ENCODE measurements at regions not wholly inside any gene's neighbourhood (a gene's known extent, or its start where the extent isn't known, plus 50 kb on each side); places are given as distances from the start of the nearest gene placed in this dataset.

- no peak for DNase-seq (ENCODE audit: low read depth, low spot score)
- POLR2A ChIA-PET: no interaction called here
- Histone ChIP-seq H3K4me3 (ENCODE audit: low read depth, low read length) (no peak overlapping the region), H3K27ac (ENCODE audit: low read depth, low read length) (no peak overlapping the region), H3K27me3 (ENCODE audit: control insufficient read depth, insufficient read depth, low read length) (no peaks in the 10 kb centered on the region), H3K9me3 (ENCODE audit: control insufficient read depth, insufficient read depth, low read length) (no peaks in the 10 kb centered on the region)
- TF ChIP-seq CTCF (IDR thresholded peaks at IDR 0.05; ENCODE audit: low read depth, low read length): no peak
- CTCF ChIA-PET: no interaction called here
Measured at GRCh38 chr1:166785987-166786386, 53.3 kb upstream of the POGK start.

- Histone ChIP-seq H3K4me3 (ENCODE audit: low read depth, low read length) (no peak overlapping the region), H3K9me3 (ENCODE audit: control insufficient read depth, insufficient read depth, low read length) (no peaks in the 10 kb centered on the region), H3K27me3 (ENCODE audit: control insufficient read depth, insufficient read depth, low read length) (no peaks in the 10 kb centered on the region), H3K27ac (ENCODE audit: low read depth, low read length) (no peak overlapping the region)
- DNase-seq (ENCODE audit: low read depth, low spot score): no peak
- CTCF ChIA-PET: no interaction called here
- POLR2A ChIA-PET: no interaction called here
- TF ChIP-seq CTCF (IDR thresholded peaks at IDR 0.05; ENCODE audit: low read depth, low read length): no peak
Measured at GRCh38 chr1:166789286-166789685, 50.0 kb upstream of the POGK start.

Measured in AG04450 (cell line).